GM12875 (cell line): ENCODE measurements at regions not wholly inside any gene's neighbourhood (a gene's known extent, or its start where the extent isn't known, plus 50 kb on each side); places are given as distances from the start of the nearest gene placed in this dataset.

Experiments
- H3K4me3 ChIP-seq: one replicate; pipeline ENCODE4 v1.5.1; 2011; ENCODE audit warnings: low read depth, low read length, control low read depth
- TF ChIP-seq, protein P1 (sequence below): IDR thresholded peaks from 2 replicates; pipeline ENCODE4 v1.5.1; 2011; ENCODE audit warnings: low read depth, mild to moderate bottlenecking, control low read depth, inconsistent platforms, low read length, moderate library complexity, borderline replicate concordance; ENCODE audit not compliant: insufficient read depth

DNA sequence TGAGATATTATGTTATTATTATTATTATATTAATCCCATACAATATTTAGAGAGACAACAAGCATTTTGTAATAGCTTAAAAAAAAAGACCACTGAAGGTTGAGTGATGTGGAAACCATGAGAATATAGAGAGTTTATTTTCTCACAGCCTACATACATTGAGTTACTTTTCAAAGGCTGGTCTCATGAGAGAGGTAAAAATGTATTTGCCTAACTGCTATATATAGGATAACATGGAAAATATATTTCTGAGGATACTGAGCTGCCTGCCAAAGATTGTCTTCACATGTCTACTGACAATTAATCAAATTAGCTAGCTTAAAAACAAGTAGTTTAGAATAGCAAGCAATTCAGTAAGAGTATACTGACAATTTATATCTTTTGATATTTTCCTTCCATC lies 192.2 kb upstream of the NRIP1 start:
- H3K4me3 ChIP-seq: no peak overlapping the region
- TF ChIP-seq, protein P1, sequence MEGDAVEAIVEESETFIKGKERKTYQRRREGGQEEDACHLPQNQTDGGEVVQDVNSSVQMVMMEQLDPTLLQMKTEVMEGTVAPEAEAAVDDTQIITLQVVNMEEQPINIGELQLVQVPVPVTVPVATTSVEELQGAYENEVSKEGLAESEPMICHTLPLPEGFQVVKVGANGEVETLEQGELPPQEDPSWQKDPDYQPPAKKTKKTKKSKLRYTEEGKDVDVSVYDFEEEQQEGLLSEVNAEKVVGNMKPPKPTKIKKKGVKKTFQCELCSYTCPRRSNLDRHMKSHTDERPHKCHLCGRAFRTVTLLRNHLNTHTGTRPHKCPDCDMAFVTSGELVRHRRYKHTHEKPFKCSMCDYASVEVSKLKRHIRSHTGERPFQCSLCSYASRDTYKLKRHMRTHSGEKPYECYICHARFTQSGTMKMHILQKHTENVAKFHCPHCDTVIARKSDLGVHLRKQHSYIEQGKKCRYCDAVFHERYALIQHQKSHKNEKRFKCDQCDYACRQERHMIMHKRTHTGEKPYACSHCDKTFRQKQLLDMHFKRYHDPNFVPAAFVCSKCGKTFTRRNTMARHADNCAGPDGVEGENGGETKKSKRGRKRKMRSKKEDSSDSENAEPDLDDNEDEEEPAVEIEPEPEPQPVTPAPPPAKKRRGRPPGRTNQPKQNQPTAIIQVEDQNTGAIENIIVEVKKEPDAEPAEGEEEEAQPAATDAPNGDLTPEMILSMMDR: no peak

- TF ChIP-seq, protein P1: no peak
- no peak overlapping the region for H3K4me3 ChIP-seq
Measured at GRCh38 chr21:15257646-15258045, 192.8 kb upstream of the NRIP1 start.

DNA sequence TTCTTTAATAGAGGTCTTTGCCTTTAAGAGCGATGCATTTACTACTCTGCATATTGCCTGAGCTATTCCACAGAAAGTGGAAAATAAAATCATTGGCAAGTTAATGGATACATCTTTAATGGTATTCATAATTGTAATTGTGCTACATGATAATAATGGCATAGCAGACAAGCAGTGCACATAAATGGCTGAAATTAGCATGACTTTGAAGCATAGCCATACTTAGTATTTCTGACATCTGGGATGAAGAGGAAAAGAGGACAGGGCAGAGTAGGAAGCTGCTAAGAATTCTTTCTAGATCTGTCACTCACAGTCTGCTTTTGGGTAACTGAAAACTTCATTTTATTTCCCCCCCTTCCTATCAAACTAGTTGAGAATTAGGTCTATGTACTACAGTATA lies 195.0 kb upstream of the NRIP1 start:
- no peak overlapping the region for H3K4me3 ChIP-seq
- TF ChIP-seq, protein P1: no peak

DNA sequence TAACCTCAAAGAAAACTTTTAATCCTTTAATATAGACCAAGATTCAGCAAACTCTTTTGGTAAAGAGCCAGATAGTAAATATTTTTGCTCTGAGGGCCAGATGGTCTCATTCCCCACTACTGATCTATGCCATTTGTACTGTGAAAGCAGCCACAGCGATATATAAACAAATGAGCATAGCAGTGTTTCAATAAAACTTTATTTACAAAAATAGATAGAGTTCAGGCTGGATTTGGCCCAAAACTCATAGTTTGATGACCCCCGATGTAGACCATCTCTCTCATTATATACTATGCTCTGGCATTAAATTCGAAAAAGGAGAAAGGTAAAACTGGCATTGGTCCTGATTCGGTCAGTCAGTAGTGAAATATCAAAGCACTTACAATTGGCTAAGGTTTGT lies 195.8 kb upstream of the NRIP1 start:
- TF ChIP-seq, protein P1: no peak
- H3K4me3 ChIP-seq: no peak overlapping the region

DNA sequence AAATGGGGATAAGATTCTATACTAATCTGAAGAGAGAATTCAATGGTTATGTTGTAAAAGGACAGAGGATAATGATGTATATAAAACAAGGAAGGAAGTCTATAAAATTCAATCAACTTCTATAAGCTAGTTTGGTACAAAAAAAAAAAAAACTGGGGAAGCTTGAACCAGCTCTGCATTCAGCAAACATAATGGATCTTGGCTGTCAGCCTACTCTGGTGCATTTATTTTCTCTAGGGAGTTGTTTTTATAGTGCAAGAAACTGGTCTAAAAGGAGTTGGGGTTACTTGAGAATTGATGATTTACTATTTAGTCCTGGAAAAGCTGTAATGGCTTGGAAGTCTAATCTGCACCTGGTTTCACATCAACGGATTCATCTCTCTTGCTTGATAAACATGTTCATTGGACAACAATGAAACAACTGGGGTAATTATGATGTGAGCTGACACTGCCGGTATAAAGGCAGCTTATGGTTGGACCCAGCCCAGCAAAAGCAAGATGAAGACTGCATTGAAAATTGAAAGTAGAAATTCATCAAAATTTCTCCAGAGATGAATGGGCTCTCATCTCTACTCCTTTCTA lies 199.4 kb upstream of the NRIP1 start:
- TF ChIP-seq, protein P1: no peak
- no peak overlapping the region for H3K4me3 ChIP-seq

GRCh38 chr21:15272171-15272570 lies 207.4 kb upstream of the NRIP1 start:
- no peak overlapping the region for H3K4me3 ChIP-seq
- TF ChIP-seq, protein P1: no peak

- TF ChIP-seq, protein P1: no peak
- H3K4me3 ChIP-seq: no peak overlapping the region
Measured at GRCh38 chr21:15272591-15272990, 207.8 kb upstream of the NRIP1 start.
